Heart left ventricle (tissue), 16 donors: ENCODE measurements at regions not wholly inside any gene's neighbourhood (a gene's known extent, or its start where the extent isn't known, plus 50 kb on each side); places are given as distances from the start of the nearest gene placed in this dataset.

Experiments
- ATAC-seq, 4 donors: fragments of 200-7000 bp; cut with Tn5 transposase; one replicate each; pipeline ENCODE4 v1.9.1; 2020 to 2022; ENCODE audit warnings: moderate library complexity in 4 of 4, mild to moderate bottlenecking in 3 of 4, moderate number of reproducible peaks in 1 of 4
- DNase-seq, 5 donors: peaks; one replicate each; pipeline ENCODE4 v3.0.0-alpha.2; 2020
- H3K27ac ChIP-seq, 12 donors: fragments of 200-600 bp; sonication (generic) in 4 of 12; one replicate each; pipeline versions ENCODE4 v1.5.0 to v1.8.0; 2016 to 2022; ENCODE audit warnings: mild to moderate bottlenecking in 2 of 12
- H3K27me3 ChIP-seq, 9 donors: fragments of 200-600 bp; sonication (generic) in 2 of 9; one replicate each; pipeline versions ENCODE4 v1.5.1 to v1.8.0; 2016 to 2022; ENCODE audit warnings: mild to moderate bottlenecking in 3 of 9
- H3K36me3 ChIP-seq, 9 donors: fragments of 200-600 bp; sonication (generic) in 2 of 9; one replicate each; pipeline versions ENCODE4 v1.5.0 to v1.8.0; 2018 to 2022; ENCODE audit warnings: mild to moderate bottlenecking in 2 of 9
- H3K4me1 ChIP-seq, 12 donors: fragments of 200-600 bp; sonication (generic) in 4 of 12; one replicate each; pipeline versions ENCODE4 v1.5.0 to v1.8.0; 2016 to 2022; ENCODE audit warnings: mild to moderate bottlenecking in 3 of 12
- H3K4me3 ChIP-seq, 12 donors: fragments of 200-600 bp; sonication (generic) in 4 of 12; one replicate each; pipeline versions ENCODE4 v1.5.0 to v1.8.0; 2017 to 2022; ENCODE audit warnings: mild to moderate bottlenecking in 9 of 12, moderate library complexity in 4 of 12
- H3K9me3 ChIP-seq, 12 donors: fragments of 200-600 bp; sonication (generic) in 4 of 12; one replicate each; pipeline versions ENCODE4 v1.5.0 to v1.8.0; 2016 to 2022; ENCODE audit warnings: mild to moderate bottlenecking in 1 of 12
- POLR2A ChIP-seq, 2 donors: fragments of 450-650 bp; IDR thresholded peaks; one replicate each; pipeline ENCODE4 v1.6.1; 2017; ENCODE audit warnings: antibody characterized with exemption in 2 of 2, mild to moderate bottlenecking in 2 of 2, moderate library complexity in 2 of 2
- WGBS, 4 donors: extraction: QIAGEN DNeasy Blood & Tissue Kit in 2 of 4; methylation state at CpG; one replicate each; pipeline versions ENCODE4 v1.1.5 to v1.1.7; 2013 to 2018; 5-methylcytosine and 5-hydroxymethylcytosine counted together
- intact Hi-C, 10 donors: fragments of 100-400 bp; cut with DNase I; formaldehyde crosslinking; loops; one replicate each; pipeline versions ENCODE4 v1.11.1 to v1.14.2; 2022
- TF ChIP-seq, protein P1 (sequence below), 12 donors: fragments of 200-600 bp; sonication (generic) in 4 of 12; IDR thresholded peaks; one replicate each; pipeline versions ENCODE4 v1.5.0 to v1.8.0; 2018 to 2022; ENCODE audit warnings: antibody characterized with exemption in 12 of 12, mild to moderate bottlenecking in 5 of 12
- donor health status: ischemic (EF 13 %, LVEDD 7.1; RV severe dilation, severe dysfunction).
- donor health status: healthy with polysubstance abuse.
- donor health status: DM: no; HTN: yes; CAD: no.
- donor health status: DM: no; HTN: no; CAD: no.
- donor health status: ischemic (EF 25% LVEDD 6.9; RV normal size, moderate dysfunction).
- donor health status: ischemic (EF 25% LVEDD 5.7; RV mildly dilated, moderate dysfunction).
- donor health status: healthy.
- donor health status: DM: yes; HTN: yes; CAD: no.
- donor health status: ischemic (EF 35%, LVEDD 5.7; RV mildly dilated, moderate dysfunction).
- donor health status: nonischemic (EF 11% LVEDD 7.7; RV severe dilation, severe dysfunction).
- donor health status: DM: yes; HTN: yes; CAD: no.
- donor health status: PGD.
- donor health status: ischemic (EF 29% LVEDD 5.4; RV normal size, mild dysfunction).
- donor health status: nonischemic (EF 23%, LVEDD 6.1; RV moderate dilation, normal function).

DNA sequence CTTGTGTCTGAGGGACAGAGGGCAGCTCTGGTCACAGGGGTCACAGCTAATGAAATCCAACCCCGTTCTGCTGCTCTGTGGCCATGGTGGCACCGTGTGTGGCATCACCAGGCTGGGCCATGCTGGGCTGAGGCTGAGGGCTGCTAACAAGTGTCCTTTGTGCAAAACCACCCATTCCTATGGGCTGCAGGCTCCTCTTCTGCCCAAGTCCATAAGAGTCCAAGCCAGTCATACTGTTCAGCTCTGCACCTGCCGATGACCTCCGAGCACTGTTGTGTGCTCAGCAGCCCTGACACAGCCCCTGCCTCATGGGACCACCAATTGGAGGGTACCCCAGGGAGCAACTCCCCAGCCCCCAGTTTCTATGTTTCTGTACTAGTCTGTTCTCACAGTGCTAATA is 133.1 kb downstream of the WDR11 start:
- Histone ChIP-seq H3K9me3 (peaks cover 0 to 8% (median under 1%) of the 10 kb centered on the region in 12 donors), H3K36me3 (no peaks in the 10 kb centered on the region), H3K4me1 (peaks cover 0 to 8% (median 3%) of the 10 kb centered on the region in 12 donors), H3K4me3 (no peak overlapping the region), H3K27me3 (peaks cover 0 to 32% (median 11%) of the 10 kb centered on the region in 9 donors), H3K27ac (no peak overlapping the region)
- ATAC-seq, result no peak
- no peak for DNase-seq
- WGBS, 4 donors, result 73 to 87% (median 84%) methylated on average over 4 of the region's 4 CpGs; no CpG with 5 or more reads in 1 of the 4 donors
- intact Hi-C loops, result no loop called here
- TF ChIP-seq POLR2A (IDR thresholded peaks at IDR 0.05), result no peak
- TF ChIP-seq, protein P1, sequence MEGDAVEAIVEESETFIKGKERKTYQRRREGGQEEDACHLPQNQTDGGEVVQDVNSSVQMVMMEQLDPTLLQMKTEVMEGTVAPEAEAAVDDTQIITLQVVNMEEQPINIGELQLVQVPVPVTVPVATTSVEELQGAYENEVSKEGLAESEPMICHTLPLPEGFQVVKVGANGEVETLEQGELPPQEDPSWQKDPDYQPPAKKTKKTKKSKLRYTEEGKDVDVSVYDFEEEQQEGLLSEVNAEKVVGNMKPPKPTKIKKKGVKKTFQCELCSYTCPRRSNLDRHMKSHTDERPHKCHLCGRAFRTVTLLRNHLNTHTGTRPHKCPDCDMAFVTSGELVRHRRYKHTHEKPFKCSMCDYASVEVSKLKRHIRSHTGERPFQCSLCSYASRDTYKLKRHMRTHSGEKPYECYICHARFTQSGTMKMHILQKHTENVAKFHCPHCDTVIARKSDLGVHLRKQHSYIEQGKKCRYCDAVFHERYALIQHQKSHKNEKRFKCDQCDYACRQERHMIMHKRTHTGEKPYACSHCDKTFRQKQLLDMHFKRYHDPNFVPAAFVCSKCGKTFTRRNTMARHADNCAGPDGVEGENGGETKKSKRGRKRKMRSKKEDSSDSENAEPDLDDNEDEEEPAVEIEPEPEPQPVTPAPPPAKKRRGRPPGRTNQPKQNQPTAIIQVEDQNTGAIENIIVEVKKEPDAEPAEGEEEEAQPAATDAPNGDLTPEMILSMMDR (IDR thresholded peaks at IDR 0.05), result no peak

DNA sequence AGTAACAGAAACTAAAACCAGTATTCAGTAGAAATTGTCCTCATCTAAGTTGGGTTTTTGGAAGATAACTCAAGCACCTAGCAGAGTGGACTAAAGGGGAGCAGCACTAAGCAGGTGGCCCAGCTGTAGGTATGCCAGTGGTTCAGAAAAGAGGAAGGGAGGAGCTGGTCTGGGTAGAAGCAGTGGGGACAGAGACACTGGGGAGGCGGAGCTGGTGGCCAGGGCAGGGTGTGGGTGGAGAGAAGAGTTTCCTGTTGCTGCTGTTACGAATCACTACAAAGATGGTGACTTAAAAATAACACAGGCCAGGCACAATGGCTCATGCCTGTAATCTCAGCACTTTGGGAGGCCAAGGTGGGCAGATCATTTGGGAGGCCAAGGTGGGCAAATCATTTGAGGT is 136.2 kb downstream of the WDR11 start:
- no peaks in the 10 kb centered on the region for H3K36me3 ChIP-seq
- TF ChIP-seq POLR2A (IDR thresholded peaks at IDR 0.05), result no peak
- TF ChIP-seq, protein P1 (IDR thresholded peaks at IDR 0.05), result no peak
- peaks cover 0 to 5% (median 0%) of the 10 kb centered on the region in 9 donors for H3K27me3 ChIP-seq
- no peak overlapping the region for H3K27ac ChIP-seq
- intact Hi-C loops, result no loop called here
- H3K9me3 ChIP-seq, result peaks cover 0 to 19% (median 7%) of the 10 kb centered on the region in 12 donors
- WGBS, 4 donors, result 56 to 71% (median 68%) methylated on average over 2 of the region's 2 CpGs
- H3K4me1 ChIP-seq, result no peaks in the 10 kb centered on the region
- ATAC-seq (no peak), DNase-seq (no peak)
- no peak overlapping the region for H3K4me3 ChIP-seq

DNA sequence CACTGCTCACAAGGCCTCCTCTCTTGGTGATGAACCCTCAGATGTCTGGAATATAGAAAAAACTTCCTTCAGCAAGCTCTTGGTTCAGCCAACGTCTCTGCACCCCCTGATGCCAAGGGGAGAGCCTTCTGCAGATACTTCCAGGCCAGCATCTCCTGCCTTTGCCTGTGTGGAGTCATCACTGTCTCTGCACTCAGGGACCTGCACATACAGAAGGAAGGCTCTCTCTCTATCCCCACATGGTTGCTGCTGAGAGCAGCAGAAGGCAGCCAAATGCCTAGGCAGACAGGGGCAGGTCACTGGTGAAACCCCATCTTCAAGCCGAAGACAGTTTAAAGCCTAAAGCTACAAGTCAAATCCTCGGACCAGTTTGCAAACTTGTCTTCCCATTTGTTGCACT is 137.6 kb downstream of the WDR11 start:
- WGBS, 4 donors, result 75 to 83% (median 77%) methylated on average over 3 of the region's 3 CpGs
- Histone ChIP-seq H3K27ac (no peak overlapping the region), H3K36me3 (no peaks in the 10 kb centered on the region), H3K4me1 (no peaks in the 10 kb centered on the region), H3K27me3 (no peaks in the 10 kb centered on the region), H3K4me3 (no peak overlapping the region), H3K9me3 (peaks cover 0 to 22% (median 7%) of the 10 kb centered on the region in 12 donors)
- TF ChIP-seq POLR2A (IDR thresholded peaks at IDR 0.05), result no peak
- TF ChIP-seq, protein P1 (IDR thresholded peaks at IDR 0.05), result no peak
- DNase-seq, result no peak
- intact Hi-C loops, result no loop called here
- ATAC-seq, result no peak

DNA sequence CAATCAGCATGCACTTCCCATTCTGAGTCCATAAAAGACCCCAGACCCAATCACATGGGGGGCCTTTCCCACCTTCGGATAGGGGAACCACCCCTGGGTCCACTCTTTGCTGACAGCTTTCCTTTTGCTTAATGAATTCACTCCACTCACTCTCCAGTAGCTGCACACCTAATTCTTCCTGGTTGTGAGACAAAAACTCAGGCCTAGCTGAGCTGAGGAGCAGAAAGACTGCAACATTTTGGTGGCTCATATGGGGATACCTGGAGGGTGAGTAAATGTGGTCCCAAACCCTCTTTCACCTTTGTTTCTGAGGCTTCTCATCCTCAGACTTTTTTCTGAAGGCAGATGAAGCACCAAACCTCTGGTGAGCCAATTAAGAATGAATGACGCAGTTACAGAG is 138.1 kb downstream of the WDR11 start:
- Histone ChIP-seq H3K4me3 (no peak overlapping the region), H3K36me3 (no peaks in the 10 kb centered on the region), H3K27me3 (no peaks in the 10 kb centered on the region), H3K4me1 (no peaks in the 10 kb centered on the region), H3K9me3 (peaks cover 0 to 27% (median 7%) of the 10 kb centered on the region in 12 donors), H3K27ac (no peak overlapping the region)
- intact Hi-C loops, result no loop called here
- WGBS, 4 donors, result 81 to 95% (median 85%) methylated on average over 2 of the region's 2 CpGs
- no peak for TF ChIP-seq POLR2A (IDR thresholded peaks at IDR 0.05)
- TF ChIP-seq, protein P1 (IDR thresholded peaks at IDR 0.05), result no peak
- DNase-seq (no peak), ATAC-seq (no peak)
